Activated CD4-positive, alpha-beta T cell treated with anti-CD3 and anti-CD28 coated beads, Interleukin-2, Interleukin-4, amounts not matched to agents 100 ng/mL and 50 ng/mL, durations not matched to agents 16 hours and 8 hours (primary cell): ENCODE measurements at regions not wholly inside any gene's neighbourhood (a gene's known extent, or its start where the extent isn't known, plus 50 kb on each side); places are given as distances from the start of the nearest gene placed in this dataset.
"Not testable (repeated sequence)": the region's sequence is repeated elsewhere in the genome, so short reads cannot be mapped to it uniquely, and the experiment has no call there.

Experiments
- DNase-seq: peaks from one replicate; pipeline ENCODE4 v3.0.0-alpha.2; 2020; ENCODE audit warnings: low spot score

- no peak for DNase-seq
These were observed 1053.0 kb downstream of the TSN start for GRCh38 chr2:122808286-122808969.

GRCh38 chr2:122812214-122812613 is 1056.8 kb downstream of the TSN start:
- not testable (repeated sequence) for DNase-seq

- DNase-seq, result no peak
These were observed 1059.7 kb downstream of the TSN start for GRCh38 chr2:122815120-122815519.

- no peak for DNase-seq
These were observed 1061.4 kb downstream of the TSN start for GRCh38 chr2:122816803-122817202.

- no peak for DNase-seq
These were observed 1066.9 kb downstream of the TSN start for GRCh38 chr2:122822319-122822718.

GRCh38 chr2:122830157-122830556 is 1074.7 kb downstream of the TSN start:
- DNase-seq, result no peak

GRCh38 chr2:122831649-122832048 is 1076.2 kb downstream of the TSN start:
- no peak for DNase-seq

- no peak for DNase-seq
These were observed 1088.1 kb downstream of the TSN start for GRCh38 chr2:122843503-122843902.

- DNase-seq, result no peak
These were observed 1095.7 kb downstream of the TSN start for GRCh38 chr2:122851161-122851560.

- DNase-seq, result no peak
These were observed 1096.6 kb downstream of the TSN start for GRCh38 chr2:122851972-122852531.

GRCh38 chr2:122856696-122857095 is 1101.2 kb downstream of the TSN start:
- DNase-seq, result no peak

GRCh38 chr2:122858075-122858702 is 1102.7 kb downstream of the TSN start:
- no peak for DNase-seq

GRCh38 chr2:122858813-122859212 is 1103.4 kb downstream of the TSN start:
- DNase-seq, result no peak

GRCh38 chr2:122859260-122859659 is 1103.8 kb downstream of the TSN start:
- DNase-seq, result no peak

GRCh38 chr2:122863532-122863931 is 1108.1 kb downstream of the TSN start:
- DNase-seq, result no peak

GRCh38 chr2:122864728-122865127 is 1109.3 kb downstream of the TSN start:
- DNase-seq, result no peak

GRCh38 chr2:122866095-122866494 is 1110.6 kb downstream of the TSN start:
- DNase-seq, result no peak

GRCh38 chr2:122867941-122868340 is 1112.5 kb downstream of the TSN start:
- no peak for DNase-seq

GRCh38 chr2:122868646-122869275 is 1113.3 kb downstream of the TSN start:
- DNase-seq, result no peak

GRCh38 chr2:122873951-122874350 is 1118.5 kb downstream of the TSN start:
- no peak for DNase-seq

- no peak for DNase-seq
These were observed 1119.8 kb downstream of the TSN start for GRCh38 chr2:122875091-122875865.

- DNase-seq, result no peak
These were observed 1128.4 kb downstream of the TSN start for GRCh38 chr2:122883849-122884248.
